ENCODE measurements at regions not wholly inside any gene's neighbourhood (a gene's known extent, or its start where the extent isn't known, plus 50 kb on each side); places are given as distances from the start of the nearest gene placed in this dataset.

DNA sequence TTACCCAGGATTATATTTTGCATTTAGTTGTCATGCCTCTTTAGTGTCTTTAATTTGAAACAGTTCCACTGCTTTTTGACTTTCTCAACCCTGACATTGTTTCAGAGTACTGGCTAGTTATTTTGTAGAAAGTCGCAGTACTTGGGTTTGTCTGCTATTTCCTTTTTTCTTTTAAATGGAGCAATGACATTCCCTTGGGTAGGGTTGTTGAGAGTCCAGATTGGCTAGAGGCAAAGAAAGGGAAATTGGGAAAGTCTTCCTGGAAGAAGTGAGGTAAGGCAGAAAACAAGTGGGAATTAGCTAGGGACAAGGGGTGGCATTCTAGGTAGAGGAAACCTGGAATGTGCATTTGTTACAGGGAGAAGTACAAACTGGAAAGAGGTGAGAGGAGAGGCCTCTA is 245.9 kb downstream of the EMP1 start:
- TF ChIP-seq, protein P1, sequence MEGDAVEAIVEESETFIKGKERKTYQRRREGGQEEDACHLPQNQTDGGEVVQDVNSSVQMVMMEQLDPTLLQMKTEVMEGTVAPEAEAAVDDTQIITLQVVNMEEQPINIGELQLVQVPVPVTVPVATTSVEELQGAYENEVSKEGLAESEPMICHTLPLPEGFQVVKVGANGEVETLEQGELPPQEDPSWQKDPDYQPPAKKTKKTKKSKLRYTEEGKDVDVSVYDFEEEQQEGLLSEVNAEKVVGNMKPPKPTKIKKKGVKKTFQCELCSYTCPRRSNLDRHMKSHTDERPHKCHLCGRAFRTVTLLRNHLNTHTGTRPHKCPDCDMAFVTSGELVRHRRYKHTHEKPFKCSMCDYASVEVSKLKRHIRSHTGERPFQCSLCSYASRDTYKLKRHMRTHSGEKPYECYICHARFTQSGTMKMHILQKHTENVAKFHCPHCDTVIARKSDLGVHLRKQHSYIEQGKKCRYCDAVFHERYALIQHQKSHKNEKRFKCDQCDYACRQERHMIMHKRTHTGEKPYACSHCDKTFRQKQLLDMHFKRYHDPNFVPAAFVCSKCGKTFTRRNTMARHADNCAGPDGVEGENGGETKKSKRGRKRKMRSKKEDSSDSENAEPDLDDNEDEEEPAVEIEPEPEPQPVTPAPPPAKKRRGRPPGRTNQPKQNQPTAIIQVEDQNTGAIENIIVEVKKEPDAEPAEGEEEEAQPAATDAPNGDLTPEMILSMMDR (IDR thresholded peaks at IDR 0.05; ENCODE audit: low read depth, low read length) = no peak
- DNase-seq (ENCODE audit: extremely low read depth, low read depth) = no peak

- TF ChIP-seq, protein P1 (IDR thresholded peaks at IDR 0.05; ENCODE audit: low read depth, low read length) = no peak
- DNase-seq (ENCODE audit: extremely low read depth, low read depth) = no peak
These were observed 244.3 kb downstream of the EMP1 start for GRCh38 chr12:13440844-13441243.

DNA sequence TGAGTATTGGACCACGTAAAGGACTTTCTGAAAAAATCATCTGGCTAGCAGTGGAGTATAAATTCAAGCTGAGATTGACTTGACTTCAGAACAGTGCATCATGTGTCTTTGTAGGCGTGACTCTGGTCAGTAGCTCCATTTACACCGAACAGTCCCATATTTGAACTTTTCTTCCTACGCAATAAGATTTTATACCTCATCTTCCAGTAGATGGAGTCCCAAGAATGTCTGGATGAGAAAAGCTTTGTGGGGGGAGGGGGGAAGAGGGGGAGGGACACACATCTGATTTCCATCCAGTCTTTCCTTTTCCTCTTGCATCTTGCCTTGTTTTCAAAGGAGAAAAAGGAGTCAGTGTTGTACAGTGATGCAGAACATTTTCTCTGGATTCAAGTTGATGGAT is 241.0 kb downstream of the EMP1 start:
- TF ChIP-seq, protein P1 (IDR thresholded peaks at IDR 0.05; ENCODE audit: low read depth, low read length) = no peak
- no peak for DNase-seq (ENCODE audit: extremely low read depth, low read depth)

DNA sequence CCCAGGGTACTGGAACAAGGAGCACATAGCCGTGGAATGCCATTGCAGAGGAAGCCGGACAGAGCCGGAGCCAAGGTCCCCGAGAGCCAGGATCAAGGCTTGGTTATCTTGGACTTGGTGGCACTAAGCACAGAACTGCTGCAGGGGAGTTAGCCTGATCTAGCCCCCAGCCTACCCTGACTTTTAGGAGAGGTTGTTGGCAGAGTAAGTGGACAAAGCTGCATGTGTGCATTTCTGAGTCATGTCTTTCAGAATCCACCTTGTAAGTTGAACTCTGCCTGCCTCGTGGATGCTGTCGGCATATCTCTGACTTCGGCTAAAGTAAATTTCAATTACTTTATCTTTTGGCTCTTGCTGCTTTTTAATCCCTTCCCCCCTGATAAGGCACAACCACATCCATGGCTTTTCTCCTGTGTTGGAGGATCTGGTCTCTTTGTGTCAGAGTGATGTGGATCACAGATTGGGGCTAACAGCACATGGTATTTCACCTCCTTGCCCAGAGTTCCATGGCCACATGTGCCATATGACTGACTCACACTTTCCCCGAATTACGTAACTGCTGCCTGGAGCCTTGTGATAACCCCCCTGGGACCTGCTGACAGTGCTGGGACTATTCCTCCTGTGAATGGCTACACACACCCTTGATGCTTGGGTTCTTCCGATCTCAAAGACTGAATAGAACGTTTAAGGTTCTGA is 240.3 kb downstream of the EMP1 start:
- DNase-seq (ENCODE audit: extremely low read depth, low read depth) = no peak
- TF ChIP-seq, protein P1 (IDR thresholded peaks at IDR 0.05; ENCODE audit: low read depth, low read length) = no peak

- no peak for DNase-seq (ENCODE audit: extremely low read depth, low read depth)
These were observed 239.7 kb downstream of the EMP1 start for GRCh38 chr12:13436182-13436581.

DNA sequence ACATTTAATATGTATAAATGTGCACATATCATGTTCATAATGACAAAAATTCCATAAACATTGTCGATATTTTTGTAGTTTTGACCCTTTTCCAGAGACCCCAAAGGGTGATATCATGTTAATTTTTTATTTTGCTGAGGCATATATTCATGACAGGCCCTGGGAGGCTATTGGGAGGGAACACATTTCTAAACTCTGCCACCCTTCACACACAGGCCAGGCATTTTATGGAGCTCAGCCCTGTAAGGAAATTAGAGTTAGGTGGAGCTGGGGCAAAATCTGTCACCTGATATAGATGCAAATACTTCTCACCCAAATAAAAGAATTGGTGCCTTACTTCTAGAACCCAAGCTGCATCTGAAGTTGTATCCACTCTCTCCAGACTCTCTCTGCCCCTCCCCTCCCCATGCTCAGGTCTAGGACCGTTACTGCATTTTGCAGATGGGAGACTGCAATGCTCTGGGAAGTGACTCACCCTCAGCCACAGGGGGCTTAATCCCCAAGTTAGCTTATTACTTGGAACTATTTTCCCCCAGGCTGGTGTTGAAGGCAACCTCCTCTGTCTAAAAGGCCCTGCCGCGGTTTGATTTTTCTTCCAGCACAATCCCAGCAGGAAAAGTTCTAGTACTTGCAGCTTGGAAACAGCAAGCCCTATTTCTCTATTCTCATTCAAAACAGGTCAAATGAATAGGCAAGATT is 238.9 kb downstream of the EMP1 start:
- no peak for DNase-seq (ENCODE audit: extremely low read depth, low read depth)
- TF ChIP-seq, protein P1 (IDR thresholded peaks at IDR 0.05; ENCODE audit: low read depth, low read length) = no peak

More at GRCh38 chr12:13436182-13436581, 239.7 kb downstream of the EMP1 start:
- TF ChIP-seq, protein P1 (IDR thresholded peaks at IDR 0.05; ENCODE audit: low read depth, low read length) = no peak

GRCh38 chr12:13433768-13434167 is 237.2 kb downstream of the EMP1 start:
- TF ChIP-seq, protein P1 (IDR thresholded peaks at IDR 0.05; ENCODE audit: low read depth, low read length) = no peak
- DNase-seq (ENCODE audit: extremely low read depth, low read depth) = no peak
